NCI-H128 (cell line): ENCODE measurements at regions not wholly inside any gene's neighbourhood (a gene's known extent, or its start where the extent isn't known, plus 50 kb on each side); places are given as distances from the start of the nearest gene placed in this dataset.
A peak's percentile ranks its signal among the peaks of the same experiment; 100 is the strongest.
"Not testable (repeated sequence)": the region's sequence is repeated elsewhere in the genome, so short reads cannot be mapped to it uniquely, and the experiment has no call there.

Experiments used
- DNase-seq: peaks from one replicate; lab custom pipeline; 2025; ENCODE audit not compliant: unreplicated experiment; lab: John Stamatoyannopoulos, UW

DNA sequence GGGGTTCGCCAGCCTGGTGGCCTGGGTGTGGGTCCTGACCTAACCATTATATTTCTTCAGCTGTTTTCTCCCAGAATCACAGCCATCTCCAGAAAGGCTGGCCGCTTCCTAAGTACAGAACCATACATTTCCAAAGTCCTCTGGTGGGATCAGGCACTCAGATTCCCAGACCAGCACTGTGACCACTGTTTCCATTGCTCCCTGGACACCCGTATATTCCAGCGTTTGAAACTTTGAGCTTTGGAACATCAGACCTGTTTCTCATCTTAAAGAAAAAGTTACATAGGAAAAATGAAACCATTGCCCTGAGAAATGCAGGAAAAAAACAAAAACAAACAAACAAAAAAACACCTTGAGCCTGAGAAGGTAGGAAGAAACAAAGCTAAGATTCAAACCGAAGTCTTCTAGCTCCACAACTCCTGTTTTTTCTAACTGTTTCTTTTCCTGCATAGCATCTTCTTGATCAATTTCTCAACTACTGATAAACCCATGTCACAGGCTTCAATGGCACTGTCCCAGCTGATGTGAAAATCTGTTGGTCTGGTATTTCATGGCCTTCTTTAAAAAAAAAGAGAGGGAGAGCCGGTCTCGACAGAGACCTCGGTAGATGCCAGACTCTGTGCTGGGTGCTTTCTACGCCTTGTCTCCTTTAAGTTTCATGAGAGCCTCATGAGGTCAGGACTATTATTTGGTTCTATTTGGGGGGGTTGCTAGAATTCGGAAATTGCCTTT is 221.3 kb downstream of the TOMM20 start:
- DNase-seq = no peak

DNA sequence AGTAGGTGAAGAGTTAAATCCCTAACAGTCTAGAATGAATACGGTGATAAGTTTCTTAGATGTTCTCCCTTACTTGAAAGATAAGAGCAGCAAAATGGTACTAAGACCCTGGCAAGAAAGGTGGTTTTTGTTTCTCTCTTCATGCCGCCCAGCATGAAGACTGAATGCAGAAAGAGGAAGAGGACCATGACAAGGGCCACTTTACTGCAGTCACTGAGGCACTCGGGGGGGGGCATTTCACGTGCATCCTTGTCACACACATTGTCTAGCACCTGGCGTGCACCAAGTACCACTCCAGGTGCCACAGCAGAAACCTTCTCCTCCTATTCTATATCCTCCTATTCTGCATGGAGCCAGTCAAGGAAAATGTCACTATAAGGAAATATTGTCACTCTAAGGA is 222.0 kb downstream of the TOMM20 start:
- no peak for DNase-seq

DNA sequence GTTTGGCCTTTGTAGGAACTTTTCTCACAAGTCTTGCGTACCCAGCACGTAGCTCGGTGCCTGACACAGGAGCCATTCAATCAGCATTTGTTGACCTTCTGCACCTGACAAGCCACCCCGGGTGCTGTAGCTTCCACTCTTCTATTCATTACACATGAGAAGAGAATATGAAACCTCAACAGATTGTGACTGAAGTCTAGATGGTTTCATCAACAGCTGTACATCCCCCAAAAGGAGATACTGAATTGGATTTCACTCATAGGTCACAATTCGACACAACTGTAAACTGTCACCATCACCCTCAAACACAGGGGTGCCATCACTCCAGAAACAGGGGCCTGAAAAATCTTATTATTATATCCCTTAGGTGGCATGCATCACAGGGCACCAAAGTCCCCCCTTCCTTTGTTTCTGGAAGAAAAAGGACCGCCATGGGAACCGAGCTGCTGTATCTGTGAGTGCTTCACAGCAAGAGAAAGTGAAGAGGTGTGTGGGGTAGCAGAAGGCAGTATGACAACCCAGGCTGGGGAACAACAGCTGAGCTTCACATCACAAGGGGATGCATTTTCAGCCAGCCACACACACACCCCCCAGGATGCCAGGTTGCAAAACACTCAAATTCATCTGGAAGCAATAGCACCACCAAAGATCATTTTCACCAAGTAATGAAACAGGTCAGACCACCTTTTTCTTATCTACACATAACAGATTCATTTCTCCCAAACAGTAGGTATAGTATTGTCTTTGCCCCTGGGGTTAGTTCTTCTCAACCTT is 225.7 kb downstream of the TOMM20 start:
- DNase-seq = no peak

DNA sequence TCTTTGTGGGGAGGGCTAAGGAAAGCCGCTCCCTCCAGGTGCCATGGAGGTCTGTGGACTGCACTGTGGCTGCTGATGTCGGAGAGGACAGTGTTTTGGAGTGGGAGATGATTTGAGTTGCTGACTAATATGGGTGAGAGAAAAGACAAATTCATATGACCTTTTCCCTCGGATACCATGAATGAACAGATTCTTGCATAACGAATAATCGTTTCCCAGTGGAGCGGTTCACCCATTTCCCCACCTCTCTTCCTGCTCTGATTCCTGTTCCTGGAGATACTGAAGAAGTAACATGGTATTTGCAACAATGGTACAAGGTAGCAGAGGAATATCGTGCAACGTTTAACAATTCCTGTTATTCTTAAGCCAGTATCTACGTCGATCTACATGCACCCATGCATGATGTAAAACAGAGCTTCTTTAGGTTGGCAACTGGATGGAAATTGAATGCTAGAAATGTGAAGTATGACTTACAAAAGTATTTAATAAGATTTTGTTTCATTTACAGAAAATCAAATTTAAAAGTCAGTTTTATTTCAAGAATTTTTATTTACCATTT is 227.1 kb downstream of the TOMM20 start:
- DNase-seq = no peak

DNA sequence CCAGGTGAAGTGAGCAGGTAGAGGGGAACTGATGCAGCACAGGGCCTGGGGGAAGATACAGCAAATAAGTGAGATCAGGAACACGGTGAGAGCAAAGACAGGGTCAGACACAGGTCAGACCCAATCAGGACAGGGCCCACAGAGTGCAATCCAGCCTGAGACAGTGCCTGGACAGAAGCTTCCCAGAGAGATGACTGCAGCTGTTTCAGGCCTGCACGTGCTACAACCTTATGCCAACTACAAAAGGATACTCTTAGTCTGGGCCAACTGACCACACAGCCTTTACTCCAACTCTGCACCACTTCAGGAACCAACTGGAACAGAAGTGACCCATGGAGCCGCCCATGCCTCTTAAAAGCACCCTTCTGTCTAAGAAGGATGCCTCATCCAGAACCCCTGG is 228.0 kb downstream of the TOMM20 start:
- DNase-seq = no peak

DNA sequence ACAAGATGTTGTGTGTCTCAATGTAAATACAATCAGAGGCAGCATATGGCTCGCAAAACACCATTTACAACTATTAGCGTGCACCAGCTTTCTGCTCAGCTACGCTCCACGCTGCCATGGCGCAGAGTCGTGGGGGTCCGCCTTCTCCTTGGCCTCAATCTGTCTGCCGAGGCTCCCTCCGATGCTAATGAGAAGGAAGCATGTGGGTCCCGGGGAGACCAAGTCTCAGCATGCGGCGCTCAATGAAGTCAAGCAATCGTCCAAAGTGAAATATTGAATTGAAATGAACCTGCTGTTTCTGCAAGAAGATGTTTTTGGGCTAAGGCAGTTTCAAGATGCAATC is 228.9 kb downstream of the TOMM20 start:
- no peak for DNase-seq

DNA sequence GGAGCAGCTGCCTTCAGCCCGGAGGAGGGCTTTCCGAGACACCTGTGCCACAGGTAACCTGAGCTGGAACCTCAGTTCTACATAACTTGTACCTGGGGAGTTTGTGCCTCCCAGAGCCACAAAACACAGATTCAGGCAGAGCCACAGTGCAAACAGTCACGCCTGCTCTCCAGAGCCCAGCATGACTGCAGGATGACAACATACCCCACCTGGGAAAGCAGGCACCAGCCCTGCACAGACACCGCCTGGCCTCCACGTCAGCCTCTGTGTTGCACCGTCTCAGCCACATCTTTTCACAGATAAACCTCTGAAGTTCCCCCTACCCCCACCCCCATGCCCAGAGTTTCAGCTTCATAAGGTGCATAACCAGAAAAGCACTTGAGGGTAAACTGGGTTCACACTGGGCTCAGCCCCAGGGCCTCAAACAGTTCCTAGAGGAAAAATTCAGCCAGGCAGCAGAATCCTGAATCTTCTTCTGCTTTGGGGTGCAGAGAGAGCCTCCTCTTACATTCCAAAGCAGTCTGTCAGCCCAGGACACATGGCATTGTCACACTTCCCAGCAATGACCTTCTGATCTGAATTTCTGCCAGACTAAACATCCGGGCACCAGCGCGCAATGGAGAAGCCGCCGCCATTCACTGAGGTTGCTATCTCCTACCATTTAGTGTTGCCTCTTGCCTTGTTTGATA is 229.5 kb downstream of the TOMM20 start:
- peak; percentile 79 for DNase-seq

DNA sequence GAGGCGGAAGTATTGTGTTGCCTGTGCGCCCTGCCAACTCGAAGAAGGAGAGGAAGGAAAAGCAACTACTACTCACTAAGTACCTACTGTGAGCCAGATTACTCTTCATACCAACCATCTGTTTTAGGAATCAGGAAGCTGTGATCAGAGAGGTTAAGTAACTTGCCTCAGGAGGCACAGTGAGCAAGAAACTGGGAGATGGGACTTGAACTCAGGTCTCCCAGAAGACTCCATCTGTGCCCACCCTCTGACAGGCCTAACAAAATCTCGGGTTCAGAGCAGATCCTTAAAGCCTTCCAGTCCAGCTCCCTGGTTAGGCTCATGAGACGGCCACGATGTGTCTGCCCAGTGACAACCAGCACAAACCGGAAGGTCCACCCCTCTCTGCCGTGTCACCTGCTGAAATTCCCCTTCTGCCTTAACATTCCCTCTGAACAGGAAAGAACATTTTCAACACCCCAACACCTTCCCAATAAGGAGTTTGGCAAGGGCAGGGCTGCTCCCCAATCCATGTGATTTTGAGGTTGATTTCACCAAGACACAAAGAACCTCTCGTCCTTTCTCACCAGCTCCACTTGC is 230.1 kb downstream of the TOMM20 start:
- no peak for DNase-seq

DNA sequence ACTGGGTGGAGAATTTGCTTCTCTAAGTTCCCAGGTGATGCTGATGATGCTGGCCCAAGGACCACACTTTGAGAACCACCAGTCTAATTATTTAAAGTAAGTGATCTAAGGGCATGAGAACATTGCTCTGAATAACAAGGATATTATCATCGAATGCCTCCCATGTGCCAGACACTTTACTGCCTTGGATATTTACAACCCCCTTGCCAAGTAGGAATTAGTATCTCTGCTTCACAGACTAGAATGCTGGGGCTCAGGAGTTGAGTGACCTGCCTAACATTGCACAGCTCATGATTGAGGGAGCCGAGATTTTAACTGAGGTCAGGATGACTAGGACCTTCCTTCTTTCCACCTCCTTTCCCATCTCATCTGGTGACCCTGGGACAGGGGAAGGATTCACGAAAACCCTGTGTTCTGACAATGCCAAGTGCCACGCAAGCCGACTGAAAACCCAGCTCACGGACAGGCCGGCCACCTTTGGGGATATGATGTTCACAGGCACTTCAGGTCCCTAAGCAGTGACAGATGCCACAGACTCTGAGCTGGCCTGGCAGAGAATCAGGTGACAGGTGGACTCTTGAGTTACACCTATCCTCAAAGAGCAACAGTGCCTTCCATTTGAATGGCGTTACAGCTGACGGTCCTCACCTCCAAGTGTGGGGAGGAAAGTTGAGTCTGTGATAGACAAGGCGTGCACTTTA is 230.7 kb downstream of the TOMM20 start:
- DNase-seq = peak; percentile 36

DNA sequence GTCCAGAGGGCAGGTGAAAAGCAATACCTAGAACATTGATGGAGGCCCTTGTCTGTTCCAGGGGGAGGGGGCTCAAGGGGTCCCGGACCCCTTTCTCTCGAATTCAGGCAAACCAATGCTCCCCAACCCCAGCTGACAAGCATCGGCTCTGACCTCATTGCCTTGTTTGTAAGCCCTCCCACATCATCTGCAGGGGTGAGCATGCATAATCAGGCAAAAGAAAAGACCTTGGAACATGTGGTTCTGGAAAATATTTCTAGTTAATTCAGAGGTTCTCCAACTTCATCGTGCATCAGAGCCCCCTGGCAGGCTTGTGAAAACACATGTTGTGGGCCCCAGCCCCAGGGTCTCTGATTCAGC is 231.3 kb downstream of the TOMM20 start:
- no peak for DNase-seq

DNA sequence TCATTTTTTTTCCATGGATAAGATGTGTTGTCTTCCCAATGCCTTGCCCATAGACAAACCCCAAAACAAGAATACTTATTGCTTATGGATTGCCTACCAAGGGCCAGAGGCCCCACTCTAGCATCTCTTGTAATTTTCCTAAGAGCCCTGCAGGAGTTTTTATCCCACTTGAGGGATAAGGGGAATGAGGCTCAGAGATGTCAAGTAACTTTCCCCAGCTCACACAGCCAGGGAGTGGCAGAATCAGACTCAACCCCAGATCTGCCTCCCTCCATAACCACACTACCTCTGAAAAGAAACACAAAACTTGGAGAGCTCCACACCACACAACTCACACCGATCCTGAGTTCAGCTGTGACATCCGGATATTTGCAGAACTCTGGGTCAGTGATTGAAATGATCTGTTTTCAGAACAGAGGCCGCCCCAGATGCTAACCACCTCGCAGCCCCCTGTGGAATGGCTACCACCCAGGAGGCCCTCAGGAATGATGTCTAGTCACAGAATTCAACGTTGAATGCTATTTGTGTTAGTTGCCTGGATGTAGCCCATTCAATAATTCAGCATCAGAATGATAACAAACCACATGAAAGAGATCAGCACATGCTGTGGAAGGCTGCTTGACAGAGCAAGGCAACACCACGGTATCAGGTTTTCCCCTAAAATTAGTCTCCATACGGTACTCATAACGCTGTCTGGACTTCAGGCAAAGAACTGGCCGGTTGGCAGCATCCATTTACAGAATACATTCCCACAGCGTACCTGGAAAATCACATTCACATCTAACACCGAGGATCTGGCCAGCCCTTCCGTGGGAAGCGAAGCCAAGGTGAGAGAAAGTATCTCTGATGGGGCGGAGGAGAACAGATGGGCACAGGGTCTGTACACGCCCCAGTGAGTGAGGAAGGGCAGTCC is 231.9 kb downstream of the TOMM20 start:
- no peak for DNase-seq

DNA sequence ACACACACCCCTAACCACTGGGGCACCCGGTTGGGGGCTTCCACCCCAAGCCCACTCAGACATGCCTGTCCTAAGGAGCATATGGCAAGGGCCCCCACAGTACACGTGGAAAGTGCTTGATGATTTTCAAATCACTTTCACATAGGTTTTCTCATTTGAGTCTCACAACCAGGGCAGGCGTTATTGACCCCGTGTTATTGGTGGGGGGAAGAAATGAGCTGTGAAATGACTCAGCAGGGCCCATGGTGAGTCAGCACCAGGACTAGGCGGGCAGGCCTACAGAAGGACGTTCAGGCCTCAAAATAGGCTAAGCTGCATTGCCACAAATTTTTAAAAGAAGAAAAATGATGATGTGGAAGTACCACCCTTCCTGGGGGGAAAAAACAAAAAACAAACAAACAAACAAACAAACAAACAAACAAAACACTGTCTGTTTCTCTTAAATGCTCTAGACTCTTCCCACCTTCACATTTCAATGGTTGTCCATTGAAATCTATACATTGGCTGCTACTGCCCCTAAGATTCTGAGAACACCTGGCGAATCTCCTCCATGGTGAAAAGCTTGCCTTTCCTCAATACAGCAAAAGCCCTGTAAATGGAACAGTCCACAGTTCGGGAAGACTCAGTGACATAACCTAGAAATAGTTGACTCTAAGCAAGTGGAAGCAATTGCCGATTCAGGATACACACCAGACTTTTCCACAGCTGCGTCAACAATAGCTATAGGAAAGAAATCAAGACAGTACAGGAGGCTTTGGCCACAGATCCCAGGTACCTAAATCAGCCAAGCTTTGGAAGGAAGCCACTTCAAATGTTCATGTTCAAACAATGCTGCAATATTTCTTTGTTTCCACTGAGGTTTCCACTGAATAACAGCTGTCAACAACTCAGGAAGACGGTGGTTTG is 234.7 kb downstream of the TOMM20 start:
- no peak for DNase-seq

DNA sequence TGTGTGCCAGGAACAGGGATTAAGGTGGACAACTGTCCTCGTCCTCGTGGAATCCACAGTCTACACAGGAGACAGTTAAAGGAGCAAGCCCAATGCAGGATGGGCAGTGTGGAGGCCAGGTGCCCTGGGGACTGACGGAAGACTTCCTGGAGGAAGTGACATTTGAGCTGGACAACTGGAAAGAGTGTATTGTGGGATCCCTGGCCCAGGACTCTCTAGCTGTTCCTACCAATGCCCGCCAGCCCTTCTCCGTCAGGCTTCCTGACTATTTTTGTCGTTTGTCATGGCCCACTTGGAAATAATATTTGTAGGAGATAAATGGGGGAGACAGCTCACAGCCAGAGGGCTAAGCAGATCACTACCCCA is 235.3 kb downstream of the TOMM20 start:
- DNase-seq = no peak

DNA sequence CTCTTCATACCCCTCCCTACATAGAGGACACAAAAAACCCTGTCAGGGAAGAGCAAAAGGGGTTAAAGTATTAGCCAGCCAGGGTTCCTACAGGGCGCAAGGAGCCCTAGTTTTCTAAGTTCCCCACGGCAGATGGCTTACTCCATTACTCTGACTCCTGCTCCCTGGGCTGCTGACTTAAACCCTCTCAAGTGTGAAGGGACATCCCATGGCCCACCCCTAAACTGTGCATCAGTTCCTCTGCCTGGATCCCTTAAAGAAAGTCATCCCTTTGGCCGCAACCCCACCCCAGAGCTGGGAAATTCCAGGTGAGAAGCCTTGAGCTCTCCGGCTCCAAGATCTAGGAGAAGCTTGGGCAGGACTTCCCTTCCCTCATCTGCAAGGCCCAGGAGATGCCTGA is 236.0 kb downstream of the TOMM20 start:
- no peak for DNase-seq

DNA sequence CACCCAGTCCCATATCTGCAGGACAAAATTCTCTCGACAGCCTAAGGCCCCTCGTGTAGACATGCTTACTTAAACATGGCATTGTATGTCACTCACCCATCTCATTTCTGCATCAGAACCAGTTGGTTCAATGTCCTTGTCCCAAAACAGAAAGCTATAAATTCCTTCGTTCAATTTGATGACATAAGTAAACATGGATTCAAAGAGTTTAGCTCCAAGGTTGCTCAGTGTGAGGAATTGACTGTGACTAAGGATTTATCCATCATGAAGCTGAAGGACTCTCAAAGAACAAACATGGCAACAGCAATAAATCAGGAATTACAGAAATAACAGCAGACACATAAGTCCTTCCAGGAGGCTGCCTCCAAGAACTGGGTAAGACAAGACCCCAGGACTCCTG is 237.2 kb downstream of the TOMM20 start:
- no peak for DNase-seq

DNA sequence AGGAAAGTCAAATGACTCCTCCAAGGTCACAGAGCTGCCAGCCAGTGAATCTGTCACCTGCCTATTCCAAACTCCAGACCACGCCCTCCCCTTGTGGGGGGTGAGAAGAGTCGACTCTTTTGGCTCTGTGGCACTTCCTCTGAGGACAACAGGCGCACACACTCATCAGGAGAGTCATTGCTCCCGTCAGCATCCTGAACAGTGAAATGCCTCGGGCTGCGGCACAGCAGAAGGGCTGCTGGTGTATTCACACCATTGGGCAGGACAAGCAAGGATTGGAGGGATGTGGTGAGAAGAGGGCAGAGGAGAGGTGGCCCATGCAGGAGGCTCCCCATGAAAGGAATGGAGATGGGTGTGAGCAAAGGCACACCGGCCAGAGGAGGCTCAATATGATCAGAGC is 239.0 kb downstream of the TOMM20 start:
- no peak for DNase-seq

DNA sequence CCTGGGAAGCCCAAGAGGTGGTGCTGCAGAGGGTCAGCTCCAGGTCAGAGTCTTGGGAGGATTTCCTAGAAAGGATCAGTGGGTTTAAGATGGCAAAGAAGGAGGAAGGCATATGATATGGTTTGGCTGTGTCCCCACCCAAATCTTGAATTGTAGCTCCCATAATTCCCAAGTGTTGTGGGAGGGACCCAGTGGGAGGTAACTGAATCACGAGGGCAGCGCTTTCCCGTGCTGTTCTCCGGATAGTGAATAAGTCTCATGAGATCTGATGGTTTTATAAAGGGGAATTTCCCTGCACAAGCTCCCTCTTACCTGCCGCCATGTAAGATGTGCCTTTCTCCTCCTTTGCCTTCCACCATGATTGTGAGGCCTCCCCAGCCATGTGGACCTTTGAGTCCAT is 240.4 kb downstream of the TOMM20 start:
- not testable (repeated sequence) for DNase-seq

DNA sequence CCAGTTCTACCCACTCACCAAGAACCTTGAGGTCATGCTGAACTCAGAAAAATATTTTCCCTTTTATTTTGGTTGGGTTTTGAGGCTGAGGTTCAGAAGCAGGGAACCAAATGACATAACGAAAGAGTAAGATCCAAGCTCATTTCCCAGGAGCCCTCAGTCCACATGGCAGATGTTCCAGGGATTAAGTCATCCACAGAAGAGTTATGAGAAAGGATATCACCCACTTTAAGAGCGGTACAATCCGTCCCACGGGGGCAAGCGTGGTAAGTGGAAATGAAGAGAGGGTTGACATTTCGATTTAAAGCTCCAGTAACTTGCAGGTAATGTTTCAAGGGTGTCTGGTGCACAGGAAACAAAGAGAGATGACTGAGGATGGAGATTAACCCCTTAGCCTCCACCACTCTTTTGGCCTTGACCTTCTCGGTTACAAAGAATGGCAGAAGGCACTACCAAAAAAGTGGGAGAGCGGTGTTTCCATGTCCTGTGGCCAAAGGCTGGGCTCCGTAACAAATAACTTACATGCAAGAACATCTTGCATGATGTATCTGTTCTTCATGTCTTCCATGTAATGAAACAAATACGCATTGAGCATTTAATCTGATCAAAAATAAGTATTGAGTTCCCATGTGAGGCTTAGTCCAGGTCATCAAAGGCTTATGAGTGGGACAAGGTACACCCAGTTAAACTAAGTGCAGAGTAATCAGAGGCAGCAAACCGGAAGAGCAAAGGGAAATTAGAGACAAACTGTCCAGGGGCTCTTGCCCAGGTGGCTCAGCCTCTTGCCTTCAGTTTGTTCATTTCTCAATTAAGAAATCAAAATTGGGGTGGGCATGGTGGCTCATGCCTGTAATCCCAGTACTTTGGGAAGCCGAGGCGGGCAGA is 241.4 kb downstream of the TOMM20 start:
- no peak for DNase-seq
